ENCODE measurements at regions not wholly inside any gene's neighbourhood (a gene's known extent, or its start where the extent isn't known, plus 50 kb on each side); places are given as distances from the start of the nearest gene placed in this dataset.

DNA sequence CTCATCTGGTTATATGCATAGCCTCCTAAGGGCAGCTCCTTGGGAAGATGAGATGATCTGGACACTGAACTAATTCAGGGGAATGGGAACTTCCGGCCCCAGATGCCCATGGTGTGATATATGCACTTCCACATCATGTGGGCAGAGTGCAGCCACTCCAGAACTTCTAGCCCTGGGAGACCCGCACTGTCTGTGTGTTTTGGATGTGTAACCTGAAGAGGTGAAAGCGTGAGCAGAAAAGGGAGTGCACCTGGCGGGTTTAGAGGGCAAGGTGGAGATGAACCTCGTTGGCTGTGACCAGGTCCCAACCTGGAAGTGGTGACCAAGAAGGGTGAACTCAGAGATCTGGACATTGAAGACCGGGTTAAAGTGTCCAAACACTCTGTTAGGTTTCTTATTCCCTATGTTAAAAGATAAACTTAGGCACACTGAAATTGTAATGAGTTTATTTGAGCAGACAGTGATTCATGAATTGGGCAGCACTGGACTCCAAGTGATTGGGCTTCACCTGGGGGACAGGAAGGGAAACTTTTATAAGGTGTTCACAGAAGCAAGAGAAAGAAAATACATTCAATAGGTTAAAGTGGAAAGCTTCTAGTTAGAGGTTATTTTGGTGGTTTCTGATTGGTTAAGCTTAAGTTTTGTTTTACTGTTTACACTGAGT, 296.2 kb upstream of the SKOR2 start:
- DNase-seq (ENCODE audit: low spot score) = no peak

DNA sequence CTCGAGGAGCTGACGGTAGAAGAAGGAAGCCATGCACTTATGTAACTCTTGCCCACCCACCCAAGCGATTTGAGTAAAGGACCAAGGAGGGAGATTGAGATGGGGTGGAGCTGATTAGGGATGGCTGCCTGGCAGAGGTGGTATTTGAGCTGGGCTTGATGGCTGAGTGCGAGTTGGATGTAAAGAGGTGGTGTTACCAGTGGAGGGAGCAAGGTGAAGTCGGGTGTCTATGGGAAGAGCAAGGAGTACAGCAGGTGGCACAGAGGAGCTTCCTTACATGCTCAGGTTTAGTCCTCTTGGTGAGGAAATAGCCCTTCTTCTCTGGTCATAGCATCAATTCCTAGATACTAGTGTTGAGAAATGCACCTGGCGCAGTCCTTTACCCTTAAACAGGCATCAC, 294.2 kb upstream of the SKOR2 start:
- DNase-seq (ENCODE audit: low spot score) = no peak

DNA sequence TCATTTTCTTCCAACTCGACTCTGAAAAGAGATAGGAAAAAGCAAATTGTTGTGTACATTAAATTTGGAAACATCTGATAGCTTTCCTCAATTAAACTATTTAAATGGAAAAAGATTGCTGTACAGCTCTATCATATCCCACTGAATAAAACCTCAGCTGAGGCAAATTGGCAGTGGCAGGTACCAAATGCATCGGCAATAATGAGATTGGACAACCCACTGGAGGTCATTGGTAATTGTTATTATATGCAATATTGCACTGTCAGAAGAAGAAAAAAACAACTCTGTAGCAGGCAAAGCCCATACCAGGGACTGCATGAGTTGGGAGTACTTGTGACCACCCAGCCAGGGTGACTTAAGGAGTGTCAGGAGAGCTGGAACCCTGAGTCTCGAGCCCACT, 291.6 kb upstream of the SKOR2 start:
- DNase-seq (ENCODE audit: low spot score) = no peak

DNA sequence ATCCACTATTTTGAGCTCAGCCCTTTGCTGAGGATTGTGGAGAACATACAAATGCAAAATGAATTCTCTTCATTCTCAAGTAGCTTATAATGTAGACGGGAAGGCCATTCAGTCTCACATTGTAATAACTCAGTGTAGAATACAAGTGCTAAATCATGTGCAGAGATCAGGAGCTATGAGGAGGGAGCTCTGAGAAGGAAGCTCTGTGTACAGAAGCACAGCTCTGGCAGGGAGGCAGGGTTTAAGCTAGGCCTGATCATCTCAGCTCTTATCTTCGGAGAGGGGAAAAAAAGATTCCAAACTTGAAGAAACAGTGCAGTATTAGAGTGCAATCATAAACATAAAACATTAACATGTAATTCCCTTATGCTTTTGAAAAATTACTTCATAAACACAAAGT, 291.1 kb upstream of the SKOR2 start:
- no peak for DNase-seq (ENCODE audit: low spot score)

DNA sequence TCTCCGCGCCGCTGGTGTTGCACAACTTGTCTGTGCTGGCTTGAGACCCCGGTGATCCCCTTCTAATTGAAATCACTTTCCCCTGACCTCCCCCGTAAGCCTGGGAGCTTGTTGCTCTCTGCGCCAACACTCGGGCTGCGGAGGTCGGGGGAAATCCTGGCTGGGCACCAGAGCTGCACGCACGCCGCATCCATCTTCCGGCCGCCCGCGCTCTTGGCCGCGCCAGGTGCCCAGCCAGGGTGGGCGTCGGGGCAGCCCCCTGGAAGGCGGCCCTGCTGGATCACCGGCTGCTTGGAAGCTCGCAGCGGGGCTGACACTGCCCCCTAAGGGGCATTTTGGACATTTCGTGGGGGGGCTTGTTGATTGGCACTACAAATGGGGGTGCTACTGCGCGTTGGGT, 280.3 kb upstream of the SKOR2 start:
- no peak for DNase-seq (ENCODE audit: low spot score)

DNA sequence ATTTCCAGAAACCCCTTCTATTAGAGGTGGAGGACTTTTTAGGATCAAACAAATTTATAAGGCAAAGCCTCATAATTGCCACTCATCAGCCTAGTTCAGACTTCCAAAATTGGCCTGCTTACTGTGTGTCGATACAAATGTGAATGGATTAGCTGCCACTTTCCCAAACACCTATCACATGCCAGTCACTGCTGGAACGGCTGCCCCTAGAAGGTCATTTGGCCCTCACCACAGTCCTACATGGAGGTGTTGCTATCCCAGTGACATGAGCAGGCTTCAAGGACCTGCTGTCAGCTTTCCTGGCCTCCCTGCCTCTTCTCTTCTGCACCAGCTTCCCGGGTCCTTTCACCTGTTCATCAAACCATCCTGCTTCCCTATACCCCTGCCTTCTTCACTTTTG, 279.2 kb upstream of the SKOR2 start:
- DNase-seq (ENCODE audit: low spot score) = no peak

DNA sequence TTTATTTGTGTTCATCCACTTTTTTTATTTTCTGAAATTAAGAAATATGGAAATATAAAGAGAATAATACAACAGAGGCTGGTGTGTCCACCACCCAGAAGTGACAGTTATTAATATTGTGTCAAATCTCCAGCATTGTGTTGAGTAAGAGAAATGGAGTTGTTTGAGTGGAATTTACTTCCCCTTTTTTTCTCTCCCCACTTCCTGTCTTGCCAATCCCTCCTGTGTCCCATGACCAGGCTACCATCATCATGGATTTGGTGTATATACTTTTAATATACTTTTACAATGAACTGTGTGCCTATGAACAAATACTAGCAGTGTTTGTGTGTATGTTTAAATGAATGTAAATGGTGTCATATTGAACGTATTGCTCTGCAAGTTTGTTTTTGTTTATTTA, 276.9 kb upstream of the SKOR2 start:
- DNase-seq (ENCODE audit: low spot score) = no peak

DNA sequence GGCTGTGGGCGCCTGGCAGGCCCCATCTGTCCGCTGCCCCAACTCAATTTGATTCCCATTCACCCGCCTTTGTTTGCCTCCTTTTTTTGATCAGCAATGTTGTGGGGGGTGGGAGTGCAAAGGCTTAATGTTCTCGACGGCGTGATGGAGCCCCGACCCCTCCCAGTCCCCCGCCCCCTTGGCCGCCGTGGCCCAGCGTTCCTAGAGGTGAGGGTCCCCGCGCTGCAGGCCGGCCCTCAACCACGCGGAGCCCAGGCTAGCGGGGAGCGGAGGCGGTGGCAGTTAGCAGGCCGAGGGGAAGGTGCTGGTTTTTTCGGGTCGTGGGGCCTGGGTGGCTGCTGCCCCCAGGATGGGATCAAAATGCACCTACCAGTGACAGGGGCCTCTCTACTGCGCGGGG, 274.7 kb upstream of the SKOR2 start:
- DNase-seq (ENCODE audit: low spot score) = no peak

DNA sequence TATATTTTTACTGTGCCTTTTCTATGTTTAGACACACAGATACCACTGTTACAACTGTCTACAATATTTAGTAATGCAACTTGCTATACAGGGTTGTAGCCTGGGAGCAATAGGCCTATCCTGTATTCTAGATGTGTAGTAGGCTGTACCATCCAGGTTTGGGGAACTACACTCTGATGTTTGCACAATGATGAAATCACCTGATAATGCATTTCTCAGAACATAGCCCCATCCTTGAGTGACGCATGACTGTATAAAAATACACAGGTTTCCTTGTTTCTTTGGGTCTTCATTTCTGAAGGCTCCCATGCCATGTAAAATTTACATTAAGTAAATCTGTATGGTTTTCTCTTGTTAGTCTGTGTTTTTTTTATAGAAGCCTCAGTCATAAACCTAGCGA, 270.9 kb upstream of the SKOR2 start:
- DNase-seq (ENCODE audit: low spot score) = no peak

DNA sequence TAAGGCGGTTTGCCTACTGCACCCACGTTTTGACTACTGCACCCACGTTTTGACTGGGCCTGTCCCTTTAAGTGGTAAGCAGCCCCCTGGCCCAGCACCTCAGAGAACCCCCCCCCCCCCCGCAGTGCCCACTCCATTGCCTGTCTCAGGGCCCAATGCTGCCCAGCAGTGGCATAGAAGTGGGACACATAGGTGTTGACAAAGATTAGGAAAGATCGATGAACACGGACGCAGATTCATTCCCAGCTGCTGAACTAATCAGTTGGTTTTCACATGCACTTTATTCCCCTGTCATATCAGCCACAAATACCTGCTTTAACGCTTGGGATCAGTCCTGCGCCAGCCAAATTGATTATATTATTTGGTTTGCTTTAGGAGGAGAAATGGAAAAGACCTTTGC, 268.8 kb upstream of the SKOR2 start:
- DNase-seq (ENCODE audit: low spot score) = no peak

DNA sequence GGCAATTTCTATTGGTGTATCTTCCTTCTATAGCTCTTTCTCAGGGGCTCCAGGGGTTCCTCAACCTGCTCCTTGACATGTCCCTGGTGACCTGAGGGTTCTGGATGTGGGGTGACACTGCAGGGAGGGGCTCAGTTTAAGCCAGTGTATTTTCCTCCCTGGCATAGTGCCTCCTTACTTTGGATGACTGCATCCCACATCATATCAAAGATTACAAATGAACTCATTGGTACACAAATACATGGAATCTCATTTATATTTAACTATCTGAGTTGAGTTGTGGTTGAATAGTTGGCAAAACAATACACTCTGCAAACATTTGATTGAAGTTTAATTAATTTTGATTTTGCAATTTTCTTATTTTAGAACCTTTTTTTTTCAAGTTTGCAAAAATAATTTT, 268.2 kb upstream of the SKOR2 start:
- DNase-seq (ENCODE audit: low spot score) = no peak

DNA sequence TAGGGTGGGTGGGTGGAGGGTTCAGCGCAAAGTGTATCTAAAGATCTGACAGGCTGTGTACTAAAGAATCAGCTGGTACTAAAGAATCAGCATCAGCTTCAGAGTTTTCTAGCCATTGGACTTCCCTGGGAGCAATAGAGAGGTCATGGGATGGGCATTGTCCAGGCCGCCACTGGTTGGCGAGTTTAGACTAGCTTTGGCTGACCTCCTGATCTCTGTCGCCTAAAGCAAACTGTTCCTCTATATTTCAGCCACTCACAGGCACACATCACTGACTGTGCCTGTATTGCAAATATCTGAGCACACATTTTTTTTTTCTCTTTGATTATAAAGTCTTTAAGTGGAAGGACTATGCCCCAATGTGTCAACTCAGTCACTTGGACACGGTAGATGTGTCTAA, 267.8 kb upstream of the SKOR2 start:
- no peak for DNase-seq (ENCODE audit: low spot score)

DNA sequence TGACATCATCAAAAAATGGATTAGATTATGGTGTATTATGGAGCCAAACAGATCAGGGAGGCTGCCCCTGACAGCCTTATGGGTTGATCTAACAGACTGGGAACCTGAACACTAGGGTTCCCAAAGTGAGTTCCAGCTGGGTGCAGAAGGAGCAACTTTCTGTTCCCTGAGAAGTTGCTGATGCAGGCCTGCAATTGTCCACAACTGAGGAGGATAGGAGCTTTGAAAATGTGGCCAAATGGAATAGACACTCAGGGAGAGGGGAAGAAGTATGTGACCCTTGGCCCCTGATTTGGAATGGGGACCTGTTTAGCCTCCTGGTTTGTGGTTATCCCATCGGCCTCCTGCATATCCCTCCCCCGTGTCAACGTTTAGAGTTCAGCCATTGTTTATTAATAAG, 262.2 kb upstream of the SKOR2 start:
- no peak for DNase-seq (ENCODE audit: low spot score)

DNA sequence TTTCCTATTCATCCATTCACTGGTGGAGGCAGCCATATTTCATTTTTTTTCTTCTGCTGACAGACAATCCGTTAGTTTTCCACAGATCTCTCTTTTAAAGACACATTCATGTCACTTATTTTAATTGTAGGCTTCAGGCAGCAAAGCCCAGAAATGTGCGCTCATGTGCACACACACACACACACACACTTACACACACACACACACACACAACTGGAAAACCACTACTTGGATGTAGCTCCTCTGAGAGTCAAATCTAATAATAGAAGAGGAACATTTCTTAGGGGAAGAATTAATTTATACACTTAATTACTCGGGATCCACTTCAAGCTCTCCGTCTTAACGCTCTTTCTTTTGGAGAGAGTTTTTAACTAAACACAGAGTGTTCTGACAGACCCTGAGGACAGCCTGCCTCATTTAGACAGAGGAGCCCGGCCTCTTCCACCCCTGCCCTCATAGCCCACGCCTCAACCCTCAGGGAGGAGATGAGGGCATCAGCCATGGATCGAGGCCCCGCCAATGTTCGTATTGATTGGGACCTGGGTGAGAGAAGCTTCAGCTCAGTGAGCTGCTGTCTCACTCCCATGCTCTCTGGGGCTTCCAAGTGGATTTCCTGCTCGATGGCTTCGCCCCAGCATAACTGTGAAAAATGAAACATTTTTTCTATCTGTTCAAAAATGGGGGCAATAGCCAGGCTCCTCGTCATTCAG, 261.4 kb upstream of the SKOR2 start:
- no peak for DNase-seq (ENCODE audit: low spot score)

DNA sequence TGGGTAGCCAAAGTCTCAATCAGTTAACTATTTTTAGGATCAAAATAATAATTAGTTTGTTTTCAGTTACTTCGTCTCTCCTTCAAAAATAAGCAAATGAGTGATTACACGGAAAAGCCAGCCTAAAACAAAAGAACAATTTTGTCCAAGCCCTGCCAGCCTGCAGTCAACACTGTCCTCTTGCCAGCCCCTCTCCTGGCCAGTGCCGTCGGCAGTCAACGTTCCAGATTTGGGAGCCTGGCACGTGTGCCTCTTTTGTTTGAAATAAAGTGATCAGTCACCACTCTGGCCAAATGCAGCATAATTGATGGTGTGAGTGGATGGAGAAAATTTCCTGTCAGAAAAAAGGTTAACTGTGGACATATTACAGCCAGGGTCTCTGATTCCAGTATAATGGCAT, 260.6 kb upstream of the SKOR2 start:
- DNase-seq (ENCODE audit: low spot score) = no peak

DNA sequence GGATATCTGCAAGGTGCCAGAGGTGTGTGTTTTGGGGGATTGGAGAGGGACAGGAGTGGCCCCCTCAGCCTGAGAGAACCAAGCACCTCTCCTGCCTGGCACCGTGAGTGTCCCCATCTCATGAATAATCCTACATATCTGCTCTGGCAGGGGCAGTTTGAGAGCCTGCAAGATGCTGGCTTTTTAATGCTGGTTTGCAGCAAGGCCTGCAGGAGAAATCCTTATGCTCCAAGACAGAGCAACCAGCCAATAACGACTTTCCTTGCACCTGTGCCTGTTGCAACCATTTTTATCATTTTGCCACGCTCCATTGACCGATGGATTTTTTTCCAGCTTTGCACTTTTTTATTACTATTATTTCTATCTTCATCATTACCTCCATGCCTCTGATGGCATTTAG, 259.4 kb upstream of the SKOR2 start:
- no peak for DNase-seq (ENCODE audit: low spot score)

DNA sequence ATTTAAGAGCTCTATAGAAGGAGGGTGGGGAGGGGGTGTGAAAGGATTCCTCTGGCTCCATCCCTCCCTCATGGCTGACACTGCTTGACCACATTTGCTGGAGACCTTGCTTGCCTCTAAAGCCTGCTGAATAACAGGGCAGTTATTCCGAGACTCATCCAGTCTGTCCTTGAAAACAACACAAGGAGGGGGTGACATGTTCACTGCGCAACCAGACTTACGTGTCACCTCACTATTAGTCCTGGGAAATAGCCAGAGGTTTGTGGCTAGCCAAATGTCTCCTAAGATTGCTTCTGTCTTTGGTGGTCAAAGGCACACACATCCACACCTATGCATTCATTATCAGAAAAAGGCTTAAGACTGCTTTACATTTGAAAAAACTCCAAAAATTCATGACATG, 256.2 kb upstream of the SKOR2 start:
- no peak for DNase-seq (ENCODE audit: low spot score)

DNA sequence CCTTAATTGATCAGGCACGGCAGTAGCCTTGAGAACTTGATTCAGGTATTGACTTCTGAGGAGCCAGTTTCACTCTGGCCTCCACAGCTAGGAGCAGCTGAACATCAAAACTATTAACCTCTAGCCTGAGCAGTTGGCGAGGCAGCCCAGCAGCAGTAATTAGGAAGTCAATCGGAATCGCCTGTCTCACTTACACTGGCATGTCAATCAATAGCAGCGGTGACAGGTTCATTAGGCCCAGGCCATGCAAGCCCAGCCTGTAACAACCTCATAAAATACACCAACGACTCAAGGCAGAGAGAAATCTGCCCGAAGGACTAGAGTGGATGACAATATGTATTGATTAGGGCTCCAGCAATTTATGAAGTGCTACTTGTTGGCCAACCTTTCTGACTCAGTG, 255.4 kb upstream of the SKOR2 start:
- DNase-seq (ENCODE audit: low spot score) = no peak

DNA sequence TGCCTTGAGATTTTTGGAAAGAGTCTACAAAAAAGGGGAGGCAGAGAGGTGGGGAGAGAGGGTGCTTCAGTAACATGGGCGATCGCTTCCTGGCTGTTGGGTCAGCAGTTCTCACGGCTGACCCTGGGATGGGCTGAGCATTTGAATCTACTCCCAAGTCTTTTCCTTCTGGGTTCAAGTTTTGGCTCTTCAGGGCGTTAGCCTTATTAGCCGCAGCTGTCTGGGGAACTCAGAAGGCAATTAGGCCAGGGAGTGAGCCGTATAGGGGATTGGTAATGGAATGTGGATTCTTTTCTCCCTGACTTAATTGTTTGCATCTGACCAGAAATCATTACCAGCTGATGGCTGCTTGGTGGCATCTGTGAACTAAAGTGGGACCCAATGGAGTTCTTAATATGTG, 250.5 kb upstream of the SKOR2 start:
- DNase-seq (ENCODE audit: low spot score) = no peak

DNA sequence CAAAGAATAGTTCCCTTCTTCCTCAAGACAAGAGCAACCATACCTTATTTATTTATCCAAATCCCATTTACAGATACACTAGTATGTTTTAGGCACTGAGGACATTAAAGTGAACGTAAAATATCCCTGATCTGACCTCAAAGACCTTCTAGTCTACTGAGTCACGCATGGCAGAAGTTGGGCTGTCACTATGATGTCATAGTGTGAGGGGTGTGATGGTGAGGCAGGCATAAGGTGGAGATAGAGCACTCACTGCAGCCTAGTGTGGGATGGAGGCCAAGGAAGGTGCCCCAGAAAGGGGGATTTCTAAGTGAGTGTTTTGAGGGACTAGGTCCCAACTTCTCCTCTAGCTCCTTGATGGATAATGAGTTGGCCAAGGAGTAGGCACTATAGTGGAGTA, 249.5 kb upstream of the SKOR2 start:
- DNase-seq (ENCODE audit: low spot score) = no peak

DNA sequence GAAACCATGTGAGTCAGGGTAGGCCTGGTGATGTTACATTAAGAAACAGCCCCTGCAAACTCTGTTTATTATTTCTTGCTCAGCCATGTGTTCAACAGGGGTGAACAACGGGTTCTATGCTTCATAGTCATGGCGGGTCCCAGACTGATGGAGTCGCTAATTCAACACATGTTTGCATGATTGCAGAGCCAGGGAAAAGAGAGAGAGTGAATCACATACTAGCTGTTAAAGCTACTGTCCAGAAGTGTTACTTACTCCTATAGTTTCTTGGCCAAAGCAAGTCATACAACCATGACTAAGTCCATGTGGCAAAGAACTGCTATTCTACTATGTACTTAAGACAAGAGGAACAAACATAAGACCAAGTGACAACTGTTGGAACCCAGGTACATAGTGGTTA, 241.2 kb upstream of the SKOR2 start:
- no peak for DNase-seq (ENCODE audit: low spot score)

DNA sequence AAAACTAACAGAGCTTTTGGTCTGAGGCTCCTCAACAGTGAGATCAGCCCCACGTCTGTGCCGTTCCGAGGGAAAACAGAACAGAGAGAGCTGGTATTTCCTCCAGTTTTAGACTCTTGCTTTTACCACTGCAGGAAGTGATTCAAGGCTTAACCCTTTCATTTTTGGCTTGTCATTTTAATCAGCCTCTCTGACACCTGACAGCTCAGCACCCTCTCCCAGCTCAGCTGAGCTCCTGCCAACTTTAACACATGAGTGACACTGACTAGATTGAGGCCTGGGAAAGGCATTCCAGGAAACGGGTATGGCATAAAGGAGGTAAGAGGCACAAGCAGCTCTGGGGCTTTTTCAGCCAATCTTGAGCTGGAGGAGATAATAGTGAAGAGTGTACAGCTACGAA, 239.4 kb upstream of the SKOR2 start:
- no peak for DNase-seq (ENCODE audit: low spot score)

DNA sequence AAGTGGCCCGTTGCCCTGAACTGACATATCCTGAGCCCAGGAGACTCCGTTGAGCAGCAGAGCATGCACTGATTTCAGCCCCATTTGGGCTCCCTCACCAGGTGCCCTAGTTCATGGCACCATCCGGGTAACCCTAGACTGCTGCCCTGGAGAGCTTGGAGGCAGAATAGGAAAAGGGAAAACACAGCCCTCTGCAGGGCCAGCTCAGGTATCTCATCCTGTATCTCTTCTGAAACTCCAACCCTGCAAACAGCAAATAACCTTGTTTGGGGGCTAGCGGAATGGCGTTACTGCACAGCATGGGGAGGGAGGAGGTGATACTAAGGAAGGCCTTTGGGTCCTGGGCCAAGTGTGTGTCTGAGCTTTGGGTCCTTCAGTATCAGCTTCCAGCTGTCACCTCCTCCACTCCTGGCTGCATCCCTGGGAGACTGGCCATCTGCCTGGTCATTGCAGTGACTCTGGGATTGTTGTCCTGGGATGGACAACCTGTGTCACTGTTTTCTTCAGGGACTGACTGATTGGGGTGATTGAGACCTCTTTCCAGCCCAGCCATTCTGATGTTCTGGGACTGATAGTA, 233.8 kb upstream of the SKOR2 start:
- DNase-seq (ENCODE audit: low spot score) = no peak

Measured in mesenteric fat pad (tissue), 1 donor.